Hepatocyte (in vitro differentiated cells): ENCODE measurements at regions not wholly inside any gene's neighbourhood (a gene's known extent, or its start where the extent isn't known, plus 50 kb on each side); places are given as distances from the start of the nearest gene placed in this dataset.

ENCODE experiments used
- DNase-seq: peaks from one replicate; pipeline ENCODE4 v3.0.0-alpha.2; 2016; ENCODE audit warnings: low spot score
- H2AFZ ChIP-seq: fragments of 200-600 bp; sonication (generic); 2 replicates; pipeline ENCODE4 v1.6.0; 2016; ENCODE audit warnings: antibody characterized with exemption, mild to moderate bottlenecking
- H3K27ac ChIP-seq: fragments of 200-600 bp; sonication (generic); 2 replicates; pipeline ENCODE4 v1.5.1; 2016; ENCODE audit warnings: mild to moderate bottlenecking
- H3K27me3 ChIP-seq: fragments of 200-600 bp; sonication (generic); 2 replicates; pipeline ENCODE4 v1.6.1; 2016
- H3K36me3 ChIP-seq: fragments of 200-600 bp; sonication (generic); replicated peaks from 2 replicates; pipeline ENCODE4 v1.5.1; 2016; ENCODE audit warnings: low read depth; ENCODE audit not compliant: insufficient read depth
- H3K4me1 ChIP-seq: fragments of 200-600 bp; sonication (generic); 2 replicates; pipeline ENCODE4 v1.5.1; 2016; ENCODE audit warnings: mild to moderate bottlenecking, moderate library complexity; ENCODE audit not compliant: insufficient read depth
- H3K4me2 ChIP-seq: fragments of 200-600 bp; sonication (generic); 2 replicates; pipeline ENCODE4 v1.6.0; 2016
- H3K4me3 ChIP-seq: fragments of 200-600 bp; sonication (generic); 2 replicates; pipeline ENCODE4 v1.5.1; 2016; ENCODE audit warnings: mild to moderate bottlenecking
- H3K79me2 ChIP-seq: fragments of 200-600 bp; sonication (generic); 2 replicates; pipeline ENCODE4 v1.6.0; 2017; ENCODE audit warnings: mild to moderate bottlenecking
- H3K9me2 ChIP-seq: fragments of 200-600 bp; sonication (generic); replicated peaks from 2 replicates; pipeline ENCODE4 v1.6.0; 2017; ENCODE audit warnings: mild to moderate bottlenecking; ENCODE audit not compliant: insufficient read depth
- H3K9me3 ChIP-seq: fragments of 200-600 bp; sonication (generic); 2 replicates; pipeline ENCODE4 v1.5.1; 2016; ENCODE audit warnings: low read depth, mild to moderate bottlenecking
- H4K20me1 ChIP-seq: fragments of 200-600 bp; sonication (generic); 2 replicates; pipeline ENCODE4 v1.6.0; 2016; ENCODE audit warnings: mild to moderate bottlenecking; ENCODE audit not compliant: insufficient read depth, poor library complexity, severe bottlenecking
- CTCF ChIP-seq: fragments of 200-600 bp; sonication (generic); IDR thresholded peaks from 2 replicates; pipeline ENCODE4 v1.5.1; 2016; ENCODE audit warnings: antibody characterized with exemption, mild to moderate bottlenecking; ENCODE audit not compliant: poor library complexity
- EZH2 ChIP-seq: fragments of 200-600 bp; sonication (generic); IDR thresholded peaks from 2 replicates; pipeline ENCODE4 v1.6.1; 2016; ENCODE audit warnings: antibody characterized with exemption, mild to moderate bottlenecking, borderline replicate concordance
- EZH2phosphoT487 ChIP-seq: fragments of 200-600 bp; sonication (generic); IDR thresholded peaks from one replicate; pipeline ENCODE4 v1.6.1; 2018; ENCODE audit warnings: antibody characterized with exemption, mild to moderate bottlenecking, low read depth, moderate library complexity; ENCODE audit not compliant: unreplicated experiment, severe bottlenecking
- WGBS: methylation state at CpG from one replicate; pipeline ENCODE4 v1.1.6; 2016; ENCODE audit warnings: low lambda C conversion rate; ENCODE audit errors: missing lambda C conversion rate; 5-methylcytosine and 5-hydroxymethylcytosine counted together

DNA sequence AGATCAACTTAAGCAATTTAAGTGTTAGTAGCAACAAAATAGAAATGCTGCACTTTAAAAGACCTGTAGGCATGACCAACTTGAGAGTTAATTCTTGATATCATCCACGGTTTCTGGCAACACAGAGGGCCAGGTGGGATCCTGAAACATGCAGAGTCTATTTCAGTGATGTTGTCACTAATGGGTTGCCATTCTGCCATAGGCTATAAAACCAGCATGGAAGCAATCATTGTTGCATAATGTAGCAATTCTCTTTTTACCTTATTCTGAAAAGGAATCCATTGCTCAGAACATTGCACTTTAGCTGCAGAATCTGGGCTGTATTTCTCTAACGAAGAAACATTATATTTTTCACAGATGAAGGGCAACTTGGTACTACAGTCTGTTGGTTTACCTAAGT is 53.9 kb upstream of the CD302 start:
- H3K4me3 ChIP-seq = no peak overlapping the region
- DNase-seq = no peak
- no peak overlapping the region for H3K27ac ChIP-seq
- TF ChIP-seq EZH2 (no peak), EZH2phosphoT487 (no peak), CTCF (no peak)
- H3K79me2 ChIP-seq = no peaks in the 10 kb centered on the region
- no peaks in the 10 kb centered on the region for H3K36me3 ChIP-seq
- no peaks in the 10 kb centered on the region for H4K20me1 ChIP-seq
- no peak overlapping the region for H3K4me2 ChIP-seq
- H3K4me1 ChIP-seq = no peaks in the 10 kb centered on the region
- 87% methylated on average over 2 of the region's 2 CpGs for WGBS
- H3K9me3 ChIP-seq = no peaks in the 10 kb centered on the region
- H2AFZ ChIP-seq = no peak overlapping the region
- no peaks in the 10 kb centered on the region for H3K27me3 ChIP-seq
- no peaks in the 10 kb centered on the region for H3K9me2 ChIP-seq

DNA sequence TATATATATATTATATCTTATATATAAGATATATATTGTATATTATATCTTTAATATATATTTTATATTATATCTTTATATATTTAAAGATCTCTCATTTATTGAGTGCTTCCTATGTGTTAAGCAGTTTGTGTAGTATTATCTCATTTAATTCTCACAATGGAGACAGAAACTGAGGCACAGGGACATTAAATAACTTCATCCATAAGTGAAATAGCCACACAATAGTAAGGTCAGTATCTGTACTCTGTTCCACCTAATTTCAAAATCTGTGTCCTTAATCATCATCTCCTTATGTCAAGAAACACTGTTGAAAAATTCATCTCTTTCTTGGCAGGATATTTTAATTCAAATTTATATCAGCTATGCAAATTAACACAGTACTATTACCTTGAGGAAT is 52.8 kb upstream of the CD302 start:
- Histone ChIP-seq H3K9me2 (no peaks in the 10 kb centered on the region), H3K9me3 (no peaks in the 10 kb centered on the region), H3K4me1 (no peaks in the 10 kb centered on the region), H3K27ac (no peak overlapping the region), H3K4me3 (no peak overlapping the region), H4K20me1 (no peaks in the 10 kb centered on the region), H2AFZ (no peak overlapping the region), H3K4me2 (no peak overlapping the region), H3K79me2 (no peaks in the 10 kb centered on the region), H3K27me3 (no peaks in the 10 kb centered on the region), H3K36me3 (no peaks in the 10 kb centered on the region)
- TF ChIP-seq EZH2 (no peak), EZH2phosphoT487 (no peak), CTCF (no peak)
- no peak for DNase-seq

DNA sequence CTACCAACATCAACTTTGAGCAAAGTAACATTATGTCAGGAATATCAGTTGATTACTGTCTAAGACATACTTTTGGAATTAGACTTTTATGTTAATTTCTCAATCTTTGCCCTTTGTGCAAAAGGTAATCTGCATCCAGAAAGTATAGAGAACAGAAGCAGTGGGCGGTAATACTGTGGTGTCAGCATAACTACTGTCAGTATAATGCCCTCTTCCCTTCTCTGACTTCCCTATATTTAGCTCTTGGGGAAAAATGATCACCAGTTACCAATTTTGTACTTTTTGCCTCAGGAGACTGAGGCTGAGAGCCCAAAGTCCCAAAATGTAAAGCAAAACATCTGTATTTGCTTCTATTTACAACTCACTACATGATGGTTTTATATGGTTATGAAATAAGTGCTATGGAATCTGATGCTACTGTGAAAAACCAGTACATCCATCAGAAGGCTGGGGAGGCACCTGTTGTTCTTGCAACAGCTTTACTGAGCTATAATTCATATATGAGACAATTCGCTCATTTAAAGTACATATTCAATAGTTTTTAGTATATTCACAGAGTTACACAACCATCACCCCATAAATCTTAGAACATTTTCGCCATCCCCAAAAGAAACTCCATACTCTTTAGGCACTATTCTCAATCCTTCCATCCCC is 51.3 kb upstream of the CD302 start:
- H3K4me1 ChIP-seq = no peaks in the 10 kb centered on the region
- no peaks in the 10 kb centered on the region for H3K36me3 ChIP-seq
- no peak overlapping the region for H3K4me2 ChIP-seq
- H3K9me3 ChIP-seq = no peaks in the 10 kb centered on the region
- H3K9me2 ChIP-seq = no peaks in the 10 kb centered on the region
- H3K27ac ChIP-seq = no peak overlapping the region
- H3K79me2 ChIP-seq = no peaks in the 10 kb centered on the region
- no peak for TF ChIP-seq CTCF
- TF ChIP-seq EZH2phosphoT487 = no peak
- TF ChIP-seq EZH2 = no peak
- WGBS = 87% methylated on average over 3 of the region's 3 CpGs
- H2AFZ ChIP-seq = no peak overlapping the region
- no peak overlapping the region for H3K4me3 ChIP-seq
- no peak for DNase-seq
- no peaks in the 10 kb centered on the region for H3K27me3 ChIP-seq
- H4K20me1 ChIP-seq = no peaks in the 10 kb centered on the region
